GM10248 (cell line): ENCODE measurements at regions not wholly inside any gene's neighbourhood (a gene's known extent, or its start where the extent isn't known, plus 50 kb on each side); places are given as distances from the start of the nearest gene placed in this dataset.

Experiments
- CTCF ChIA-PET: fragments of 300-600 bp; sonication (Branson Sonifier 250); formaldehyde crosslinking; extraction: SDS; loops from one replicate; lab custom pipeline; 2021; ENCODE audit warnings: antibody characterized with exemption; lab: Yijun Ruan, JAX
- POLR2A ChIA-PET: fragments of 350-650 bp; sonication (Branson Sonifier 250); formaldehyde crosslinking; extraction: SDS; loops from one replicate; lab custom pipeline; 2020; ENCODE audit warnings: antibody characterized with exemption; lab: Yijun Ruan, JAX
- DNase-seq: peaks from one replicate; pipeline ENCODE4 v3.0.0; 2012; ENCODE audit errors: extremely low spot score
- CTCF ChIP-seq: IDR thresholded peaks from 2 replicates; pipeline ENCODE4 v1.5.1; 2012; ENCODE audit warnings: mild to moderate bottlenecking, low read depth; ENCODE audit errors: extremely low read depth, missing control alignments, control extremely low read depth

GRCh38 chr2:167411367-167411766 is 523.1 kb downstream of the XIRP2 start:
- POLR2A ChIA-PET = no interaction called here
- TF ChIP-seq CTCF = no peak
- DNase-seq = no peak
- CTCF ChIA-PET = interaction anchor here (1.3 kb wide), 1 partner anchor 11 kb away, joined by 5 read pairs; no protein-coding TSS in a partner anchor

GRCh38 chr2:167406558-167406957 is 518.3 kb downstream of the XIRP2 start:
- CTCF ChIA-PET = interaction anchor here (0.8 kb wide), 1 partner anchor 23 kb away, joined by 3 read pairs; no protein-coding TSS in a partner anchor
- POLR2A ChIA-PET = no interaction called here
- DNase-seq = no peak
- no peak for TF ChIP-seq CTCF

- DNase-seq = no peak
- ChIA-PET POLR2A (no interaction called here), CTCF (interaction anchor here (1.5 to 1.6 kb wide), 2 partner anchors 10 to 13 kb away, joined by 4 to 5 read pairs; no protein-coding TSS in a partner anchor)
- TF ChIP-seq CTCF = no peak
Observed at GRCh38 chr2:167404627-167405284, 516.5 kb downstream of the XIRP2 start.

- POLR2A ChIA-PET = no interaction called here
- TF ChIP-seq CTCF = no peak
- DNase-seq = no peak
- CTCF ChIA-PET = interaction anchor here (0.8 to 1.5 kb wide), 3 partner anchors 11 to 14 kb away, joined by 3 to 4 read pairs (median 3); no protein-coding TSS in a partner anchor
Observed at GRCh38 chr2:167401309-167401708, 513.0 kb downstream of the XIRP2 start.

- no peak for TF ChIP-seq CTCF
- DNase-seq = no peak
- ChIA-PET CTCF (interaction anchor here (0.8 kb wide), 1 partner anchor 10 kb away, joined by 3 read pairs; no protein-coding TSS in a partner anchor), POLR2A (no interaction called here)
Observed at GRCh38 chr2:167400546-167400945, 512.3 kb downstream of the XIRP2 start.

- ChIA-PET POLR2A (no interaction called here), CTCF (interaction anchor here (1.7 kb wide), 1 partner anchor 13 kb away, joined by 4 read pairs; no protein-coding TSS in a partner anchor)
- no peak for TF ChIP-seq CTCF
- DNase-seq = no peak
Observed at GRCh38 chr2:167398873-167399272, 510.6 kb downstream of the XIRP2 start.
